Trophoblast cell (in vitro differentiated cells and primary cell): ENCODE measurements at regions not wholly inside any gene's neighbourhood (a gene's known extent, or its start where the extent isn't known, plus 50 kb on each side); places are given as distances from the start of the nearest gene placed in this dataset.

Source experiments
- DNase-seq, 2 donors: peaks; one replicate each; pipeline ENCODE4 v3.0.0-alpha.2; 2016
- H2AFZ ChIP-seq: 2 replicates; pipeline ENCODE4 v1.6.1; 2013; ENCODE audit warnings: low read length, moderate library complexity, mild to moderate bottlenecking; ENCODE audit not compliant: insufficient read depth, poor library complexity
- H2AK5ac ChIP-seq: 2 replicates; pipeline ENCODE4 v1.6.1; 2013; ENCODE audit warnings: mild to moderate bottlenecking, low read length
- H2BK120ac ChIP-seq: 2 replicates; pipeline ENCODE4 v1.6.1; 2013; ENCODE audit warnings: low read length, mild to moderate bottlenecking, moderate library complexity; ENCODE audit not compliant: insufficient read depth, poor library complexity
- H2BK12ac ChIP-seq: 2 replicates; pipeline ENCODE4 v1.6.1; 2013; ENCODE audit warnings: mild to moderate bottlenecking, low read length, moderate library complexity
- H2BK5ac ChIP-seq: 2 replicates; pipeline ENCODE4 v1.6.1; 2013; ENCODE audit warnings: low read length, low read depth, moderate library complexity, mild to moderate bottlenecking; ENCODE audit not compliant: poor library complexity
- H3K14ac ChIP-seq: 2 replicates; pipeline ENCODE4 v1.6.1; 2013; ENCODE audit warnings: mild to moderate bottlenecking, low read length
- H3K18ac ChIP-seq: 2 replicates; pipeline ENCODE4 v1.6.1; 2013; ENCODE audit warnings: mild to moderate bottlenecking, low read length
- H3K23ac ChIP-seq: 2 replicates; pipeline ENCODE4 v1.6.1; 2013; ENCODE audit warnings: low read length
- H3K27ac ChIP-seq: 2 replicates; pipeline ENCODE4 v1.5.1; 2013; ENCODE audit warnings: low read depth, mild to moderate bottlenecking, inconsistent platforms, low read length, moderate library complexity
- H3K27me3 ChIP-seq: 2 replicates; pipeline ENCODE4 v1.6.1; 2013; ENCODE audit warnings: inconsistent platforms, mild to moderate bottlenecking, low read length, moderate library complexity; ENCODE audit not compliant: insufficient read depth
- H3K36me3 ChIP-seq, 2 experiments: 1 replicate in 1 of 2; 2 replicates in 1 of 2; pipeline ENCODE4 v1.6.1; 2013; ENCODE audit warnings: low read length in 2 of 2, mild to moderate bottlenecking in 2 of 2, moderate library complexity in 1 of 2; ENCODE audit not compliant: insufficient read depth in 2 of 2, control insufficient read depth in 1 of 2
- H3K4ac ChIP-seq: 2 replicates; pipeline ENCODE4 v1.6.1; 2013; ENCODE audit warnings: low read depth, mild to moderate bottlenecking, low read length, moderate library complexity
- H3K4me1 ChIP-seq, 2 experiments: 1 replicate in 1 of 2; 2 replicates in 1 of 2; pipeline ENCODE4 v1.6.1; 2013; ENCODE audit warnings: low read length in 2 of 2, mild to moderate bottlenecking in 2 of 2, moderate library complexity in 1 of 2; ENCODE audit not compliant: insufficient read depth in 2 of 2, control insufficient read depth in 1 of 2
- H3K4me2 ChIP-seq: 2 replicates; pipeline ENCODE4 v1.6.1; 2013; ENCODE audit warnings: inconsistent platforms, mild to moderate bottlenecking, low read length, moderate library complexity
- H3K4me3 ChIP-seq: 2 replicates; pipeline ENCODE4 v1.5.1; 2013; ENCODE audit warnings: mild to moderate bottlenecking, low read depth, low read length, inconsistent platforms
- H3K79me1 ChIP-seq: one replicate; pipeline ENCODE4 v1.6.1; 2013; ENCODE audit warnings: low read length
- H3K79me2 ChIP-seq: 2 replicates; pipeline ENCODE4 v1.6.1; 2013; ENCODE audit warnings: low read length, mild to moderate bottlenecking; ENCODE audit not compliant: control insufficient read depth, insufficient read depth, poor library complexity
- H3K9ac ChIP-seq: 2 replicates; pipeline ENCODE4 v1.6.1; 2013; ENCODE audit warnings: mild to moderate bottlenecking, low read length
- H3K9me3 ChIP-seq: 2 replicates; pipeline ENCODE4 v1.6.1; 2013; ENCODE audit warnings: low read depth, mild to moderate bottlenecking, control low read depth, inconsistent platforms, low read length; ENCODE audit not compliant: insufficient read depth
- H4K12ac ChIP-seq: 2 replicates; pipeline ENCODE4 v1.6.1; 2013; ENCODE audit warnings: low read depth, mild to moderate bottlenecking, low read length, moderate library complexity
- H4K8ac ChIP-seq: 2 replicates; pipeline ENCODE4 v1.6.1; 2013; ENCODE audit warnings: low read depth, mild to moderate bottlenecking, low read length, moderate library complexity
- H4K91ac ChIP-seq: one replicate; pipeline ENCODE4 v1.6.1; 2013; ENCODE audit warnings: low read depth, mild to moderate bottlenecking, low read length, moderate library complexity
- WGBS: extraction: QIAGEN DNeasy Blood & Tissue Kit; methylation state at CpG from one replicate; pipeline ENCODE4 v1.1.7; 2013; ENCODE audit warnings: missing lambda C conversion rate; ENCODE audit not compliant: insufficient read length, insufficient coverage; ENCODE audit errors: extremely low coverage; 5-methylcytosine and 5-hydroxymethylcytosine counted together

DNA sequence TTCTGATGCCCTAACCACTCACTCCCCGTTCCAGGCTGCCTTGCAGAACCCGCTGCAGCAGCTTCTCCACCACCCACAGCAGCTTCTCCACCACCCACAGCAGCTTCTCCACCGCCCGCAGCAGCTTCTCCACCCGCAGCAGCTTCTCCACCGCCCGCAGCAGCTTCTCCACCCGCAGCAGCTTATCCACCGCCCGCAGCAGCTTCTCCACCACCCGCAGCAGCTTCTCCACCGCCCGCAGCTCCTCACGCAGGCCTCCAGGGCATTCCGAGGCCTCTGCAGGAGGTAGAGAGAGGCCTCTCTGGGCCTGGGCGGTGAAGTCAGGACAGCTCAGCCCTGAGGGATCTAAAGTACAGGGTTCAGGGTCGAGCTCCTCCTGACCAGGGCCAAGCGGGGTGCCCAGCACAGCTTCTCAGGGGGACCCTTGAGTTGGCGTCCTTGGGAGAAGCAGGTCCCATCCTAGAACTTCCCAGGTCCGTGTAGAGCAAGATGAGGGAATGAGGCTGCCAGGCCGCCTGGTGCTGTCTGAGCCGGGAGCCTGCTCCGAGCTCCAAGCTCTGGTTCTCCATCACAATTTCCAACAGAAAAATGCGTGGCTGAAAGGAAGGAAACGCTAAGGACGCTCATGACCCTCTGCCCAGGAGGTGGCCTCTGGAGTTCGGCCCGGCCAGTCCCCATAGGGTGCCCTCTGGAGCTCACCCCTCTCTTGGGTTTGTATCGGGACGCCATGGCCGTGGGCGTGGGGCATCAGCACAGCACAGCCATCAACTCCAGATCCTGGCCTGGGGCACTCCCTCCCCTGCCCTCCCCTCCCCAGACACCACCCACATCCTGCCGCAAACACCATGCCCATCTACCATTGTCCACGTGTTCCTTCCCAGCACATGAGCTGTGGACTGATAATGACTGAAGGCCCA is 528.6 kb downstream of the BRD1 start:
- no peaks in the 10 kb centered on the region for H3K79me1 ChIP-seq
- H3K9me3 ChIP-seq: peaks cover 16% of the 10 kb centered on the region
- H4K91ac ChIP-seq: no peak overlapping the region
- no peak overlapping the region for H3K4me3 ChIP-seq
- no peak overlapping the region for H3K27ac ChIP-seq
- H3K23ac ChIP-seq: no peak overlapping the region
- H3K4ac ChIP-seq: no peak overlapping the region
- H4K8ac ChIP-seq: no peak overlapping the region
- no peak overlapping the region for H2BK120ac ChIP-seq
- H2BK5ac ChIP-seq: no peak overlapping the region
- WGBS: no CpG with 5 or more reads among the region's 34 CpGs
- DNase-seq: no peak
- no peak overlapping the region for H3K14ac ChIP-seq
- no peaks in the 10 kb centered on the region for H3K36me3 ChIP-seq
- no peak overlapping the region for H4K12ac ChIP-seq
- H3K4me2 ChIP-seq: no peak overlapping the region
- H3K18ac ChIP-seq: no peak overlapping the region
- no peaks in the 10 kb centered on the region for H3K4me1 ChIP-seq
- H2AFZ ChIP-seq: no peak overlapping the region
- H2BK12ac ChIP-seq: no peak overlapping the region
- no peak overlapping the region for H2AK5ac ChIP-seq
- no peak overlapping the region for H3K9ac ChIP-seq
- no peaks in the 10 kb centered on the region for H3K79me2 ChIP-seq
- no peaks in the 10 kb centered on the region for H3K27me3 ChIP-seq

DNA sequence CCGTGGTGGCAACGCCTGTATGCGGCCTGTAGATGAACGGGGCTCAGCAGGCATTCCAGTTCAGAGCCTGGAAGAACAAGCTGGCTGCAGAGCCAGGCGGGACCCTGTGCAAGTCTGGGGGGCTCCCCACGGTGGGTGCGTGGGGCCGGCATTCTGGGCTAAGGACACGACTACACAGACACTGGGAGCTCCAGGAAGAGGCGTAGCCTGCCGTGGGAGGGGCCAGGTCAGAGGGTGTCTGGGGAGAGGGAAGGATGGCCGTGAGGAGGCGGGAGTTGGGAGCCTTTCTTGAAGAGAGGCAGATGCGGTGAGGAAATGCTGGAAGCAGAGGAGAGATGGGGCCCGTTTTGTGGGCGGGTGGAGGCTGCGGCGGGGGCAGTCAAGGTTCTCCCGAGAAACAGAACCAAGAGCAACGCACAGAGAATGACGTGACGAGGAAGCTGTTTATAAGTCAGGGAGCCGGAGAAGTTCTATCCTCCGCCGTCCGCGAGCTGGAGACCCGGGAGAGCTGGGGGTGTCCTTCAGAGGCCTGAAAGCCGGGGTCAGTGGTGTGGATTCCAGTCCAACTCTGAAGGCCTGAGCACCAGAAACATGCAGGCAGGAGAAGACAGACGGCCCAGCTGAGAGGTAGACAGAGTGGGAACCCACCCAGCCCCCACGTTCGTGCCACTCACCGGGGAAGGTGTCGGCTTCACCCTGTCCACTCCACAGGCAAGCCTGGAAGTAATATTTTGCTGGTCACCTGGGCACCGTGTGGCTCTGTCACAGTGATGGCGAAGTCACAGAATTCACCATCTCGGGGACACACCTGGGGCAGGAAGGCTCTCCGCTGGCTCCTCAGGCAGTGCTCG is 529.6 kb downstream of the BRD1 start:
- H3K79me1 ChIP-seq: no peaks in the 10 kb centered on the region
- H3K9ac ChIP-seq: no peak overlapping the region
- H4K12ac ChIP-seq: no peak overlapping the region
- WGBS: no CpG with 5 or more reads among the region's 39 CpGs
- H4K8ac ChIP-seq: no peak overlapping the region
- DNase-seq: no peak
- H3K18ac ChIP-seq: no peak overlapping the region
- H3K23ac ChIP-seq: no peak overlapping the region
- H3K4me3 ChIP-seq: no peak overlapping the region
- no peak overlapping the region for H2BK5ac ChIP-seq
- H3K79me2 ChIP-seq: no peaks in the 10 kb centered on the region
- no peak overlapping the region for H3K4me2 ChIP-seq
- H3K14ac ChIP-seq: no peak overlapping the region
- H2BK120ac ChIP-seq: no peak overlapping the region
- H3K27ac ChIP-seq: no peak overlapping the region
- H3K9me3 ChIP-seq: peaks cover 18% of the 10 kb centered on the region
- no peaks in the 10 kb centered on the region for H3K27me3 ChIP-seq
- no peak overlapping the region for H3K4ac ChIP-seq
- no peak overlapping the region for H2BK12ac ChIP-seq
- H4K91ac ChIP-seq: no peak overlapping the region
- no peak overlapping the region for H2AFZ ChIP-seq
- H2AK5ac ChIP-seq: no peak overlapping the region
- H3K4me1 ChIP-seq: no peaks in the 10 kb centered on the region
- H3K36me3 ChIP-seq: no peaks in the 10 kb centered on the region

DNA sequence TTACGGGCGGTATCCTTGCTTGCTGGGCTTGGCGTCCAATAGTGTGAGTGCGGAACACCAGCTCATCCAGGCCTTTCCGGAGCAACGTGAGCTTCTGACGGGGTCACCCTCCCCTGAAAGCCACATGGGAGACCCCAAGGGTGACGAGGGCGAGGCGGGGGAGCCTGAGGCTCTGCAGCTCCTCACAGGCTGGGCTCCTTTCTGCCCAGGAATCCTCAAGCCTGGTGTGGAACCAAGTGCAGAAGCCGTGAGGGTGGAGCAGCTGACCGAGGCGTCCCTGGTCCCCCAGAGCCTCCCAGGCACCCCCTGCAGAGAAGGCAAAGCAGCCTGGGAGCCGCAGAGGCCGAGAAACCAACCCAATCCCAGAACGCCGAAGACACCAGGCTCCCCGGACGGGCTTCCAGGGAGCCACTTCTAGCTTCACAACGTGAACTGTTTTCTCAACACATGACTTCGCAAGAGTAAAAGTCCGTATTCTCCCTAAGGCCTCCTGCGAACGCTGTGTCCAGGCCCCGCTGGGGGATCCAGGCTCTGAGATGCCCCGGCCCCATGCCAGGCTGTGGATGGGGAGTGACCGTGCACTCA is 530.3 kb downstream of the BRD1 start:
- no CpG with 5 or more reads among the region's 27 CpGs for WGBS
- H3K36me3 ChIP-seq: no peaks in the 10 kb centered on the region

DNA sequence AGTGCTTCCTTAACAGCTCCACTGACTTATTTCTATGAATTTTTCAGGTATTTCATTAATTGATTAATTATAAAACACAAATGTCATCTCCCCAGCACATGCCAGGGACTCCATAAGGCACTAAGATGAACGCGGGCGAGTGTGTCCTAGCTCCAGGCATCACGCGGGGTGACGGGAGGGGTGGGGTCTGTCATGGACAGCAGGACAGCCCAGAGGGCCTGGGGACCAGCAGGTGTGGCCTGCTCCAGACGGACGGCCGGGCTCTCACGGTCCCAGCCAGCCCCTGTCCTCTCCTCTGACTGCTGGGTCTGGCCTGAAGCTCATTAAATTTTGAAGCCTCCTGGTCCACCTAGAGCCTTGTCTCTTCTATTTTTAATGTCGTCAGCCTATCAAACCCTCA is 531.1 kb downstream of the BRD1 start:
- Histone ChIP-seq H3K14ac (no peak overlapping the region), H3K4me2 (no peak overlapping the region), H3K27me3 (no peaks in the 10 kb centered on the region), H3K4me1 (no peaks in the 10 kb centered on the region), H2BK5ac (no peak overlapping the region), H3K9ac (no peak overlapping the region), H4K91ac (no peak overlapping the region), H3K27ac (no peak overlapping the region), H3K23ac (no peak overlapping the region), H2BK12ac (no peak overlapping the region), H3K4me3 (no peak overlapping the region), H2AK5ac (no peak overlapping the region), H2AFZ (no peak overlapping the region), H3K79me2 (no peaks in the 10 kb centered on the region), H3K18ac (no peak overlapping the region), H3K79me1 (no peaks in the 10 kb centered on the region), H3K36me3 (no peaks in the 10 kb centered on the region), H4K12ac (no peak overlapping the region), H4K8ac (no peak overlapping the region), H3K4ac (no peak overlapping the region), H3K9me3 (peaks cover 18% of the 10 kb centered on the region), H2BK120ac (no peak overlapping the region)
- no CpG with 5 or more reads among the region's 11 CpGs for whole genome bisulfite sequencing
- no peak for DNase-seq

More for the DNA sequence above, 530.3 kb downstream of the BRD1 start:
- Histone ChIP-seq H3K4me1 (no peaks in the 10 kb centered on the region), H3K9me3 (peaks cover 18% of the 10 kb centered on the region), H3K27ac (no peak overlapping the region), H3K79me2 (no peaks in the 10 kb centered on the region), H3K18ac (no peak overlapping the region), H2BK5ac (no peak overlapping the region), H3K79me1 (no peaks in the 10 kb centered on the region), H4K12ac (no peak overlapping the region), H2AK5ac (no peak overlapping the region), H3K9ac (no peak overlapping the region), H4K8ac (no peak overlapping the region), H3K4me3 (no peak overlapping the region), H2AFZ (no peak overlapping the region), H3K4ac (no peak overlapping the region), H2BK12ac (no peak overlapping the region), H4K91ac (no peak overlapping the region), H3K14ac (no peak overlapping the region), H2BK120ac (no peak overlapping the region), H3K23ac (no peak overlapping the region), H3K4me2 (no peak overlapping the region), H3K27me3 (no peaks in the 10 kb centered on the region)
- DNase-seq: no peak
